ENCODE measurements at regions not wholly inside any gene's neighbourhood (a gene's known extent, or its start where the extent isn't known, plus 50 kb on each side); places are given as distances from the start of the nearest gene placed in this dataset.
"Not testable (repeated sequence)": the region's sequence is repeated elsewhere in the genome, so short reads cannot be mapped to it uniquely, and the experiment has no call there.

DNA sequence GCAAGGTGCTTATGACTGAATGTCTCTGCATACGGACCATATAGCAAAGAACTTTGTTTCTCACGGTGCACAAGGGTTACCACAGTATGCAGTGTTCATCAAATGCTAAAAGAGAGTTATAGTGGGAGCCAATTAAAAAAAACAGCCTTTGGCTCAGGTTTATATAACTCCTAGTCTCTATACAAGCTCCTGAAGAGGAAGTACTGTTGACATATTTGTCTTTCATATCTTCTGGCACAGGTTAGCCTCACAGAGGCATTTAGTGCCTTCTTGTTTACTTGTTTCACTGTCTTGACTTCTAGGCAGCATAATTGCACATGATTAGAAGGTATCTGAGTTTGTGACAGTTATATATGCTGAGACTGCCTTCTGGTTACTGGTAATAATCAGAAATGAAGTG, 158.8 kb upstream of the FAM47C start:
- Histone ChIP-seq H3K4me1 (ENCODE audit: control insufficient read depth, insufficient read depth, low read length) (no peaks in the 10 kb centered on the region), H3K4me3 (ENCODE audit: low read length in 2 of 2) (no peak overlapping the region), H3K9me3 (ENCODE audit: control insufficient read depth in 2 of 2, low read length in 2 of 2) (no peaks in the 10 kb centered on the region), H3K27me3 (ENCODE audit: control insufficient read depth in 1 of 2, insufficient read depth in 2 of 2, low read length in 2 of 2) (no peaks in the 10 kb centered on the region), H3K36me3 (ENCODE audit: control insufficient read depth in 2 of 2, insufficient read depth in 2 of 2, low read length in 2 of 2) (no peaks in the 10 kb centered on the region), H3K27ac (ENCODE audit: low read length) (no peak overlapping the region), H3K9ac (ENCODE audit: low read length in 2 of 2) (no peak overlapping the region)

DNA sequence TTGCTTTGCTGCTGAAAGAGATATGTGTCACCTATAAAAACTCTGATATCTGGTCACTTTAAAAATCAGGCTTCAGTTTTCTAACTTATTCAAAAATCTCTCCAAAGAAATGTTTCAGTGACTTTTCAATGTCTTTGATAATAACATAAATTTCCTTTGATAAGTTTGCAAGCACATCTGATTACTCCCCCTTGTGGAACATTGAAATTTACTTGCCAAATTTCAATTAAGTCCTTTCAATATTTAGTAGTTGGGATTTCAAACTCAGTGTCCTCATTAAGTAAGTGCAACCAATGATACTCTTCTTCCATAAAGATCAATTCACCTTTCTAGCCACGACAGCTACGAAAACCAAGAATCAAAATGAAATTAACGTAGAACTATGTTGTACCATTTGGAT, 151.3 kb upstream of the FAM47C start:
- peaks cover 0 to 2% of the 10 kb centered on the region in 2 donors for H3K27me3 ChIP-seq (ENCODE audit: control insufficient read depth in 1 of 2, insufficient read depth in 2 of 2, low read length in 2 of 2)
- no peak overlapping the region for H3K27ac ChIP-seq (ENCODE audit: low read length)
- no peak overlapping the region for H3K9ac ChIP-seq (ENCODE audit: low read length in 2 of 2)
- no peaks in the 10 kb centered on the region for H3K9me3 ChIP-seq (ENCODE audit: control insufficient read depth in 2 of 2, low read length in 2 of 2)
- H3K4me3 ChIP-seq (ENCODE audit: low read length in 2 of 2), result no peak overlapping the region
- H3K36me3 ChIP-seq (ENCODE audit: control insufficient read depth in 2 of 2, insufficient read depth in 2 of 2, low read length in 2 of 2), result no peaks in the 10 kb centered on the region
- no peaks in the 10 kb centered on the region for H3K4me1 ChIP-seq (ENCODE audit: control insufficient read depth, insufficient read depth, low read length)

DNA sequence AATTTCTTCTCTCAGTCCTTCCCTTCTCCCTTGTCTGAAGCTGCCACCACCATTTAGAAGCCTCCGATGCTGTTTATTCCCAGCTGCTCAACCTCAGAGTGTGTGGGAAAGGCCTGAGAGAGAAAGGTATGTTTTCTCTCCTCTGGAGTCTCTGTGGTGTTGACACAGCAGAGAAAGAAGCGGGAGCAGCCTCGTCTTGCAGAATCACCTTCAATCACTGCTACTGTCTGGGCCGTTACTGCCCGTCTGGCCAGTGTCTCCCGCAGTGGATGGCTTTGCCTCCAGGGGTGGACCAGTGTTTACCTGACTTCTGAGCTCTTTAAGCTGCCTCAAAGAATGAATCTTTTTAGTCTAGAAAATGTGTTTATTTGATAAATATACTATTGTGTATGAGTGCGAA, 148.9 kb upstream of the FAM47C start:
- Histone ChIP-seq H3K9me3 (ENCODE audit: control insufficient read depth in 2 of 2, low read length in 2 of 2) (no peaks in the 10 kb centered on the region), H3K4me1 (ENCODE audit: control insufficient read depth, insufficient read depth, low read length) (no peaks in the 10 kb centered on the region), H3K36me3 (ENCODE audit: control insufficient read depth in 2 of 2, insufficient read depth in 2 of 2, low read length in 2 of 2) (no peaks in the 10 kb centered on the region), H3K9ac (ENCODE audit: low read length in 2 of 2) (no peak overlapping the region), H3K4me3 (ENCODE audit: low read length in 2 of 2) (no peak overlapping the region), H3K27me3 (ENCODE audit: control insufficient read depth in 1 of 2, insufficient read depth in 2 of 2, low read length in 2 of 2) (peaks cover 0 to 2% of the 10 kb centered on the region in 2 donors), H3K27ac (ENCODE audit: low read length) (no peak overlapping the region)

DNA sequence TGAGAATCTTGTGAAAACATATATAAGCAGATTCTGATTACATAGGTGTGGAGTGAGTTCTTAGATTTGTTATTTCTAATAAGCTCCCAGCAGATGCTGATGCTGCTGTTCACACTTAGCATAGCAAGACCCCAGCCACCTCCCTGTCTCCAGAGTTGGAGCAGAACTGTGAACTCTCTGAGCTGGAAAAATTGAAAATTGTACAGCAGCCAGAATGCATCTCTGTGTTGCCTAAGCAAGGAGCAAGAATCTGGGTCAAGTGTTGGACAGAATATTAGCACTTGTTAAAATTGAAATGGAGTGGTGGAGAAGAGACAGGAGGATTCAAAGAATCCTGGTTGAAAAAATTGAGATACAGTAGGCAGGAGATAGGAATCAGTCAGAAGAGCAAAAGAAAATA, 146.6 kb upstream of the FAM47C start:
- H3K4me1 ChIP-seq (ENCODE audit: control insufficient read depth, insufficient read depth, low read length), result no peaks in the 10 kb centered on the region
- H3K27ac ChIP-seq (ENCODE audit: low read length), result no peak overlapping the region
- H3K9ac ChIP-seq (ENCODE audit: low read length in 2 of 2), result no peak overlapping the region
- peaks cover 0 to 2% of the 10 kb centered on the region in 2 donors for H3K27me3 ChIP-seq (ENCODE audit: control insufficient read depth in 1 of 2, insufficient read depth in 2 of 2, low read length in 2 of 2)
- H3K4me3 ChIP-seq (ENCODE audit: low read length in 2 of 2), result no peak overlapping the region
- H3K36me3 ChIP-seq (ENCODE audit: control insufficient read depth in 2 of 2, insufficient read depth in 2 of 2, low read length in 2 of 2), result no peaks in the 10 kb centered on the region
- H3K9me3 ChIP-seq (ENCODE audit: control insufficient read depth in 2 of 2, low read length in 2 of 2), result no peaks in the 10 kb centered on the region

DNA sequence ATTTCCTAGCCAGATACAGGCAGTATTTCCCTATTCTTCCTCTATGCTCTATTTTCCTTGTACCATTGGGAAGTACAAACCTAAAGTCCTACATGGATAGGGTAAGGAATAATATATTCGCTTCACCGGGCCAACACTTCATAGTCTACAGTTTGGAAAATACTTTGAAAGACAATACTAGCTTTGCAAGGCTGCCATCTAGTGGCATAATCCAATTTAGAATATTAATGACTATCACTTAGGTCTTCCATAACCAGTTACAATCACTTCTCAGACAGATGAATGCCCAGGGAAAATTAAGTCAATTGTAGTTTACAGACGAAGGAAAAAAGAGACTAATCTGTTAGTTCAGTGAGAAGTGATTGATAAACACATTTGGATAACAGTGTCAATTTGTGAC, 141.0 kb upstream of the FAM47C start:
- H3K4me1 ChIP-seq (ENCODE audit: control insufficient read depth, insufficient read depth, low read length), result no peaks in the 10 kb centered on the region

DNA sequence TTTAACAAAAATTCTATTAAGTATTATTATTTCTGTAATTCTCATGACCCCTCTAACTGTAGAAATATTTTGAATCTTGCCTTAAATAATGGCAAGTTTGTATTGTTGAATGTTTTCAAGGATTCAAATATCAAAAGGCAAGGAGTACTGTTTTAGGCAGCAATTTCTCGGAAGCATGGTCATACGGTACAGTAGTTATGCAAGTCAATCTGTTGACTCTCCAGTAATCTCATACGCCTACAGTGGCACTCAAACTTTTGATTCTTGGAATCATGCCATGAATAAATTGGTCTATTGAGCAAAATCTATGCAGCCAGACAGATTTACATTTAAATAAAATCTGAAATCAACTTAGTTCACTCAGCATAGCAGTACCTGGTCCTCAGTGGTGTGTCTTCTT, 139.6 kb upstream of the FAM47C start:
- H3K9ac ChIP-seq (ENCODE audit: low read length in 2 of 2), result no peak overlapping the region
- no peaks in the 10 kb centered on the region for H3K9me3 ChIP-seq (ENCODE audit: control insufficient read depth in 2 of 2, low read length in 2 of 2)
- H3K27me3 ChIP-seq (ENCODE audit: control insufficient read depth in 1 of 2, insufficient read depth in 2 of 2, low read length in 2 of 2), result no peaks in the 10 kb centered on the region
- H3K27ac ChIP-seq (ENCODE audit: low read length), result no peak overlapping the region
- no peaks in the 10 kb centered on the region for H3K4me1 ChIP-seq (ENCODE audit: control insufficient read depth, insufficient read depth, low read length)
- H3K4me3 ChIP-seq (ENCODE audit: low read length in 2 of 2), result no peak overlapping the region
- H3K36me3 ChIP-seq (ENCODE audit: control insufficient read depth in 2 of 2, insufficient read depth in 2 of 2, low read length in 2 of 2), result no peaks in the 10 kb centered on the region

More for the DNA sequence above, 141.0 kb upstream of the FAM47C start:
- Histone ChIP-seq H3K27me3 (ENCODE audit: control insufficient read depth in 1 of 2, insufficient read depth in 2 of 2, low read length in 2 of 2) (no peaks in the 10 kb centered on the region), H3K36me3 (ENCODE audit: control insufficient read depth in 2 of 2, insufficient read depth in 2 of 2, low read length in 2 of 2) (no peaks in the 10 kb centered on the region), H3K4me3 (ENCODE audit: low read length in 2 of 2) (no peak overlapping the region), H3K27ac (ENCODE audit: low read length) (no peak overlapping the region), H3K9me3 (ENCODE audit: control insufficient read depth in 2 of 2, low read length in 2 of 2) (no peaks in the 10 kb centered on the region), H3K9ac (ENCODE audit: low read length in 2 of 2) (no peak overlapping the region)

DNA sequence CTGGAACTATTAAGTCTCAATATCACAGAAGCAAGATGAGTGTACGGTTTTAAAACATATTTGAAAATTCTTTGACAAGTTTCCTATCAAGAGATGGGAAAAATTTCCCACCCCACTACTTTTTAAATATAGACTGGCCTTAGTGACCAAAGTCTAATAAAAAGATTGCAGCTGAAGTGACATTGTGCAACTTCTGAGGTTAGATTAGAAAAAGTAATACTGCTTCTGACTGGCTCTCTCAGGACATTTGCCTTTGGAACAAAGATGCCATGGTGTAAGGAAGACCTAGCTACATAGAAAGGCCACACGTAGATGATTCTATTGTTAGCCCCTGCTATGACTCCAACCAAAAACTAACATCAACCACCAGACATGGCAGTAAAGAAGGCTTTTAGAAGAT, 138.7 kb upstream of the FAM47C start:
- H3K9me3 ChIP-seq (ENCODE audit: control insufficient read depth in 2 of 2, low read length in 2 of 2), result no peaks in the 10 kb centered on the region
- no peaks in the 10 kb centered on the region for H3K27me3 ChIP-seq (ENCODE audit: control insufficient read depth in 1 of 2, insufficient read depth in 2 of 2, low read length in 2 of 2)
- no peak overlapping the region for H3K9ac ChIP-seq (ENCODE audit: low read length in 2 of 2)
- no peaks in the 10 kb centered on the region for H3K36me3 ChIP-seq (ENCODE audit: control insufficient read depth in 2 of 2, insufficient read depth in 2 of 2, low read length in 2 of 2)
- no peak overlapping the region for H3K27ac ChIP-seq (ENCODE audit: low read length)
- H3K4me1 ChIP-seq (ENCODE audit: control insufficient read depth, insufficient read depth, low read length), result no peaks in the 10 kb centered on the region
- no peak overlapping the region for H3K4me3 ChIP-seq (ENCODE audit: low read length in 2 of 2)

DNA sequence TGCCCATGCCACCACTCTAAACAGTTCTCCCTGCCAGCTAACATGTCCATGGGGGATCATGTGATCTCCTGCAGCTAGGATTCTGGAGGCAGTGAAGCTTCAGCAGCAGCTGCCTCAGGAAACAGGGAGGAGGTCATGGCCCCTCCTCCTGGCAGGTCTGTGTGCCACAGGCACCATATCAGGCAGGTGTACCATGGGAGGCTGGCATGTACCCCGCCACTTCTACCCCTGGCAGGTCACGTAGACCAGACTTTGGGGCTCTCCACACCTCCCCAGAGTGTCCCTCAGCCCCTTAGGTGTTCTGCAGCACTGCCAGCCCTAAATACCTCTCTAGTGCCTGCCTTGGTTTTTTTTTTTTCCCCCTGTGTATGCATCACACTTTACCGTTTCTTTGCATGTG, 110.5 kb upstream of the FAM47C start:
- no peaks in the 10 kb centered on the region for H3K4me1 ChIP-seq (ENCODE audit: control insufficient read depth, insufficient read depth, low read length)
- peaks cover 0 to 1% of the 10 kb centered on the region in 2 donors for H3K9me3 ChIP-seq (ENCODE audit: control insufficient read depth in 2 of 2, low read length in 2 of 2)
- no peaks in the 10 kb centered on the region for H3K36me3 ChIP-seq (ENCODE audit: control insufficient read depth in 2 of 2, insufficient read depth in 2 of 2, low read length in 2 of 2)
- no peaks in the 10 kb centered on the region for H3K27me3 ChIP-seq (ENCODE audit: control insufficient read depth in 1 of 2, insufficient read depth in 2 of 2, low read length in 2 of 2)
- H3K27ac ChIP-seq (ENCODE audit: low read length), result no peak overlapping the region
- H3K9ac ChIP-seq (ENCODE audit: low read length in 2 of 2), result no peak overlapping the region
- no peak overlapping the region for H3K4me3 ChIP-seq (ENCODE audit: low read length in 2 of 2)

DNA sequence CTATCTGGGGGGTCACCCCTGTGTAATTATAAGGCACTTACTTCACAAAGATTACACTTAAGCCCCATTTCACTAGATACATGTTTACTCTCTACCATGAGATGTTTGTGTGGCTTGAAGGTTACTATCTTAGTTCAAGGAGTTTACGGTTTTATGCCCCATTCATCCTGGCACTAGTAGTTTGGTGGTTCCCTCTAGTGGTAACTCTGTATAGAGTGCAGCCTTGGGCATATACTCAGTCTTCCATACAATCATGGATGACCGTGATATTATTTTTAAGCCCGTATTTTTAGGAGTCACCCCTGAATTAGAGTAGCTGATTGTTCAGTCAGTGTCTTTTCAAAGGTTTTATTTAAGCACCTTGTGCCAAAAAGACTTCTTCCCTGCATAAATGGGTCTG, 109.9 kb upstream of the FAM47C start:
- Histone ChIP-seq H3K4me3 (ENCODE audit: low read length in 2 of 2) (no peak overlapping the region), H3K4me1 (ENCODE audit: control insufficient read depth, insufficient read depth, low read length) (no peaks in the 10 kb centered on the region), H3K9ac (ENCODE audit: low read length in 2 of 2) (no peak overlapping the region), H3K9me3 (ENCODE audit: control insufficient read depth in 2 of 2, low read length in 2 of 2) (peaks cover 0 to 1% of the 10 kb centered on the region in 2 donors), H3K27me3 (ENCODE audit: control insufficient read depth in 1 of 2, insufficient read depth in 2 of 2, low read length in 2 of 2) (no peaks in the 10 kb centered on the region), H3K27ac (ENCODE audit: low read length) (no peak overlapping the region), H3K36me3 (ENCODE audit: control insufficient read depth in 2 of 2, insufficient read depth in 2 of 2, low read length in 2 of 2) (no peaks in the 10 kb centered on the region)

DNA sequence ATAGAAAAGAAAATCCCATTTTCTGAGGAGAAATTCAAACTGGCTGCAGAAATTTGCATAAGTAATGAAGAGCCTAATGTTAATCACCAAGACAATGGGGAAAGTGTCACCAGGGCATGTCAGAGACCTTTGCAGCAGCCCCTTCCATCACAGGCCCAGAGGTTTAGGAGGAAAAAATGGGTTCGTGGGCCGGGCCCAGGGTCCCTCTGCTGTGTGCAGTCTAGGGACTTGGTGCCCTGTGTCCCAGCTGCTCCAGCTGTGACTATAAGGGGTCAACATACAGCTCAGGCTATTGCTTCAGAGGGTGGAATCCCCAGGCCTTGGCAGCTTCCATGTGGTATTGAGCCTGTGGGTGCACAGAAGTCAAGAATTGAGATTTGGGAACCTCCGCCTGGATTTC, 103.6 kb upstream of the FAM47C start:
- not testable (repeated sequence) for H3K36me3 ChIP-seq (ENCODE audit: control insufficient read depth in 2 of 2, insufficient read depth in 2 of 2, low read length in 2 of 2); H3K27ac ChIP-seq (ENCODE audit: low read length); H3K9me3 ChIP-seq (ENCODE audit: control insufficient read depth in 2 of 2, low read length in 2 of 2); H3K9ac ChIP-seq (ENCODE audit: low read length in 2 of 2); H3K4me3 ChIP-seq (ENCODE audit: low read length in 2 of 2); H3K27me3 ChIP-seq (ENCODE audit: control insufficient read depth in 1 of 2, insufficient read depth in 2 of 2, low read length in 2 of 2); H3K4me1 ChIP-seq (ENCODE audit: control insufficient read depth, insufficient read depth, low read length)

DNA sequence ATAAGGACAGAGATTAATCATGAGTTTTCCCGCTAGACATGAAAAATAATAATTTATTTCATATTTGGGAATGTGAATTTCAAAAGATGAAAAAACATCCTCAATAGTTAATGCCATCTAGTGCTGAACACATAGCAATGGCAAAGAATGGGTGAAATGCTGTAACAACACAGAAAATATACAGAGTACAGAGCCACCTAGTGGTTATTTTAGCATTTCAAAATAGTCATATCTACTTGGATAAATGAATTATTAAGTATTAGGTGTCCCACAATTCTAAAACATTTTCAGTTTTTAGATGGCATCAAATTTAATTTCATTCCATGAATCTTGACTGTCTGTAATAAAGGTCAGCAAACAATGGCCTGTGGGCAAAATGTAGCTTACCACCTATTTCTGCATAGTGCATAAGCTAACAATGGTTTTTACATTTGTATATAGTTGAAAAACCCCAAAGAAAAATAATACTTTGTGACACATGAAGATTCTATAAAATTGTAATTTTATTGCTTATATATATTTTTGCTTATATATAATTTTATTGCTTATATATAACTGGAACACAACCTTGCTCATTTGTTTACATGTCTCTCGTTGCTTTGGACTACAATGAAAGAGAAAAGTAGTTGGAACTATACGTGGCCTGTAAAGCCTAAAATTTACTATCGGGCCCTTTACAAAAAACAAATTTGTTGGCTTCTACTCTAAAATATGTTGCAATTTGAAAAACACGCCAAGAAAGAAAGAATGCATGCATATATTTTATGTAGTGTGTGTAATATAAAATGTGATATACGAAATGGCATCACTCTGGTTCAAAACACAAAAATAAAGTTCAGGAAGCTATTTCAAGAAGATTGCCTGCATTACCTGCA, 99.1 kb upstream of the FAM47C start:
- H3K4me1 ChIP-seq (ENCODE audit: control insufficient read depth, insufficient read depth, low read length), result no peaks in the 10 kb centered on the region
- H3K9me3 ChIP-seq (ENCODE audit: control insufficient read depth in 2 of 2, low read length in 2 of 2), result no peaks in the 10 kb centered on the region
- no peaks in the 10 kb centered on the region for H3K36me3 ChIP-seq (ENCODE audit: control insufficient read depth in 2 of 2, insufficient read depth in 2 of 2, low read length in 2 of 2)
- no peak overlapping the region for H3K9ac ChIP-seq (ENCODE audit: low read length in 2 of 2)
- no peaks in the 10 kb centered on the region for H3K27me3 ChIP-seq (ENCODE audit: control insufficient read depth in 1 of 2, insufficient read depth in 2 of 2, low read length in 2 of 2)
- no peak overlapping the region for H3K4me3 ChIP-seq (ENCODE audit: low read length in 2 of 2)
- H3K27ac ChIP-seq (ENCODE audit: low read length), result no peak overlapping the region
